HG03575 (cell line): ENCODE measurements at regions not wholly inside any gene's neighbourhood (a gene's known extent, or its start where the extent isn't known, plus 50 kb on each side); places are given as distances from the start of the nearest gene placed in this dataset.

ENCODE experiments used
- ATAC-seq: cut with Tn5 transposase; IDR thresholded peaks from one replicate; pipeline ENCODE4 v1.9.1; 2021; ENCODE audit not compliant: unreplicated experiment, insufficient number of reproducible peaks, low FRiP score; ENCODE audit errors: extremely low read depth

- ATAC-seq, result no peak
Observed at GRCh38 chr2:150885236-150885635, 376.4 kb downstream of the RBM43 start.

- no peak for ATAC-seq
Observed at GRCh38 chr2:150883613-150883895, 378.1 kb downstream of the RBM43 start.

- no peak for ATAC-seq
Observed at GRCh38 chr2:150882751-150883612, 378.7 kb downstream of the RBM43 start.

- no peak for ATAC-seq
Observed at GRCh38 chr2:150880986-150881385, 380.7 kb downstream of the RBM43 start.

GRCh38 chr2:150878356-150878755, 383.3 kb downstream of the RBM43 start:
- no peak for ATAC-seq

- no peak for ATAC-seq
Observed at GRCh38 chr2:150876251-150876950, 385.3 kb downstream of the RBM43 start.

- ATAC-seq, result no peak
Observed at GRCh38 chr2:150873396-150873772, 385.9 kb upstream of the RND3 start.

GRCh38 chr2:150872756-150873395, 385.4 kb upstream of the RND3 start:
- ATAC-seq, result no peak

- no peak for ATAC-seq
Observed at GRCh38 chr2:150866431-150866830, 379.0 kb upstream of the RND3 start.

- no peak for ATAC-seq
Observed at GRCh38 chr2:150863691-150864090, 376.2 kb upstream of the RND3 start.

GRCh38 chr2:150860301-150860700, 372.8 kb upstream of the RND3 start:
- ATAC-seq, result no peak

GRCh38 chr2:150859877-150860276, 372.4 kb upstream of the RND3 start:
- ATAC-seq, result no peak

- ATAC-seq, result no peak
Observed at GRCh38 chr2:150859162-150859561, 371.7 kb upstream of the RND3 start.

- ATAC-seq, result no peak
Observed at GRCh38 chr2:150858382-150858781, 370.9 kb upstream of the RND3 start.

- no peak for ATAC-seq
Observed at GRCh38 chr2:150856596-150857281, 369.3 kb upstream of the RND3 start.

- ATAC-seq, result no peak
Observed at GRCh38 chr2:150853263-150853662, 365.8 kb upstream of the RND3 start.

GRCh38 chr2:150850641-150851040, 363.2 kb upstream of the RND3 start:
- ATAC-seq, result no peak

- no peak for ATAC-seq
Observed at GRCh38 chr2:150847578-150847977, 360.1 kb upstream of the RND3 start.

GRCh38 chr2:150846691-150847090, 359.2 kb upstream of the RND3 start:
- no peak for ATAC-seq

GRCh38 chr2:150832686-150833085, 345.2 kb upstream of the RND3 start:
- no peak for ATAC-seq
